Keratinocyte (primary cell): ENCODE measurements at regions not wholly inside any gene's neighbourhood (a gene's known extent, or its start where the extent isn't known, plus 50 kb on each side); places are given as distances from the start of the nearest gene placed in this dataset.
A peak's percentile ranks its signal among the peaks of the same experiment; 100 is the strongest.
"Not testable (repeated sequence)": the region's sequence is repeated elsewhere in the genome, so short reads cannot be mapped to it uniquely, and the experiment has no call there.

Experiments
- DNase-seq: peaks from one replicate; pipeline ENCODE4 v3.0.0-alpha.2; 2011; ENCODE audit warnings: low read depth, missing footprints, low spot score
- FAIRE-seq: peaks from 2 replicates; lab custom pipeline; 2011; peaks lifted over from hg19 to GRCh38; lab: Jason Lieb, UNC
- H2AFZ ChIP-seq: 2 replicates; pipeline ENCODE4 v1.6.0; 2012; ENCODE audit warnings: low read length, control low read depth, inconsistent platforms; ENCODE audit not compliant: control insufficient read depth
- H3K27ac ChIP-seq: 2 replicates; pipeline ENCODE4 v1.5.1; 2011; ENCODE audit warnings: low read length; ENCODE audit not compliant: control insufficient read depth, insufficient read depth
- H3K27me3 ChIP-seq: 3 replicates; pipeline ENCODE4 v1.6.0; 2011; ENCODE audit warnings: low read length; ENCODE audit not compliant: control insufficient read depth, insufficient read depth; ENCODE audit errors: extremely low read depth
- H3K36me3 ChIP-seq, 2 experiments: 2 replicates in 1 of 2; 3 replicates in 1 of 2; pipeline ENCODE4 v1.5.1; 2011; ENCODE audit warnings: low read length in 2 of 2, mild to moderate bottlenecking in 1 of 2; ENCODE audit not compliant: control insufficient read depth in 2 of 2, insufficient read depth in 2 of 2; ENCODE audit errors: extremely low read depth in 1 of 2
- H3K4me1 ChIP-seq: 3 replicates; pipeline ENCODE4 v1.5.1; 2011; ENCODE audit warnings: low read length; ENCODE audit not compliant: control insufficient read depth, insufficient read depth; ENCODE audit errors: extremely low read depth
- H3K4me2 ChIP-seq: 3 replicates; pipeline ENCODE4 v1.6.0; 2011; ENCODE audit warnings: low read depth, low read length; ENCODE audit not compliant: control insufficient read depth, insufficient read depth; ENCODE audit errors: extremely low read depth
- H3K4me3 ChIP-seq, 3 experiments: fragments of 200-600 bp in 1 of 3; sonication (generic) in 1 of 3; 2 replicates in 2 of 3; 3 replicates in 1 of 3; pipeline ENCODE4 v1.5.1; 2011 to 2016; ENCODE audit warnings: low read length in 3 of 3, mild to moderate bottlenecking in 3 of 3, control low read depth in 2 of 3, inconsistent platforms in 1 of 3, low read depth in 1 of 3, mixed read lengths in 1 of 3, mixed run types in 1 of 3, moderate library complexity in 1 of 3; ENCODE audit not compliant: control insufficient read depth in 2 of 3, insufficient read depth in 2 of 3; ENCODE audit errors: extremely low read depth in 1 of 3
- H3K79me2 ChIP-seq: 2 replicates; pipeline ENCODE4 v1.6.0; 2012; ENCODE audit warnings: low read length; ENCODE audit not compliant: control insufficient read depth, insufficient read depth
- H3K9ac ChIP-seq: 3 replicates; pipeline ENCODE4 v1.6.0; 2011; ENCODE audit warnings: low read length; ENCODE audit not compliant: control insufficient read depth, insufficient read depth; ENCODE audit errors: extremely low read depth
- H3K9me1 ChIP-seq: 3 replicates; pipeline ENCODE4 v1.6.0; 2011; ENCODE audit warnings: low read length; ENCODE audit not compliant: control insufficient read depth, insufficient read depth; ENCODE audit errors: extremely low read depth
- H3K9me3 ChIP-seq: 2 replicates; pipeline ENCODE4 v1.5.1; 2012; ENCODE audit warnings: low read depth, low read length; ENCODE audit not compliant: control insufficient read depth
- H4K20me1 ChIP-seq: 3 replicates; pipeline ENCODE4 v1.6.0; 2011; ENCODE audit warnings: low read length; ENCODE audit not compliant: control insufficient read depth, insufficient read depth; ENCODE audit errors: extremely low read depth
- EZH2 ChIP-seq: IDR thresholded peaks from one replicate; pipeline ENCODE4 v1.6.1; 2012; ENCODE audit warnings: inconsistent platforms, mild to moderate bottlenecking, low read length, moderate library complexity
- dilution Hi-C: fragments of 300-500 bp; cut with MboI; formaldehyde crosslinking; loops from one replicate; pipeline ENCODE4 v1.7.0; 2020; ENCODE audit warnings: low sequenced_read_pairs; ENCODE audit not compliant: extremely low pct_ligation_motif_present
- TF ChIP-seq, protein P1 (sequence below), 3 experiments: IDR thresholded peaks in 1 of 3; conservative IDR thresholded peaks in 1 of 3; optimal IDR thresholded peaks in 1 of 3; 2 replicates in 2 of 3; 3 replicates in 1 of 3; pipeline versions ENCODE3 to v1.5.1; 2011; ENCODE audit warnings: low read length in 3 of 3, mild to moderate bottlenecking in 3 of 3, moderate library complexity in 2 of 3, control low read depth in 1 of 3, inconsistent platforms in 1 of 3; ENCODE audit not compliant: insufficient read depth in 2 of 3; ENCODE audit errors: extremely low read depth in 1 of 3

DNA sequence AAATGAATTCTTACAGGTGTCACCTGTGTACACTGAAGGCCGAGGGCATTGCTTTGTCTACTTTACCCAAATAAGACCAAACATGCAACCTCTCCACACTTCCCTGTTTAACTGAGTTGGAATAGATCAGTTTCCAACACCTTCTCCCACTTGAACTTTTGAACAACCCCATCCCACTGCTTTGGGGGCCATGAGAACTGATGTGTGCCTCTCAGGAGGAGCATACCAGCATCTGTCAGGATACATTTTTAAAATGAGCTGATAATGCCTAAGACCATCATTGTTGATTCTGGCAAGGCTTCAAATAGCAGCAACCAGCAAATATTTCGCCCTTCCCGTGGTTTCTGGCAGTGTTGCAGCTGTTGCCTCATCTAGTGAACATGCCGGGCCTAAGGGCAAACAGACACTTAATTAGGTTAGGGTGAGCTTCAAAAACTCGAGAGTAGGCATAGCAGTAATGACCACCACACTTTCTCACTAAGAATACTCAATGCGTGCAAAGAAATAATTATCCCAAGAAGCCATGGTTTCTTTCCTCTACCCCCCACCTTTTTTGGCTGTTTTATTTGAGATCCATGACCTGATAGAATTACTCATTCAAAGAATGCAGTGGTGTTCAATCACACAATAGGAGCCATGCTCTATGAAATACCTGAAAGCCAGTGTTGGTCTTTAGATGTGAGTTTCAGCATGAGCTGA is 63.7 kb downstream of the MAP10 start:
- DNase-seq (peak; percentile 73), FAIRE-seq (peak; percentile 90)
- H3K27ac ChIP-seq, result peak overlapping the region; percentile 52
- no peaks in the 10 kb centered on the region for H3K9me3 ChIP-seq
- H3K4me1 ChIP-seq, result peaks cover 28% of the 10 kb centered on the region
- dilution Hi-C loops, result no loop called here
- TF ChIP-seq EZH2, result no peak
- TF ChIP-seq, protein P1, sequence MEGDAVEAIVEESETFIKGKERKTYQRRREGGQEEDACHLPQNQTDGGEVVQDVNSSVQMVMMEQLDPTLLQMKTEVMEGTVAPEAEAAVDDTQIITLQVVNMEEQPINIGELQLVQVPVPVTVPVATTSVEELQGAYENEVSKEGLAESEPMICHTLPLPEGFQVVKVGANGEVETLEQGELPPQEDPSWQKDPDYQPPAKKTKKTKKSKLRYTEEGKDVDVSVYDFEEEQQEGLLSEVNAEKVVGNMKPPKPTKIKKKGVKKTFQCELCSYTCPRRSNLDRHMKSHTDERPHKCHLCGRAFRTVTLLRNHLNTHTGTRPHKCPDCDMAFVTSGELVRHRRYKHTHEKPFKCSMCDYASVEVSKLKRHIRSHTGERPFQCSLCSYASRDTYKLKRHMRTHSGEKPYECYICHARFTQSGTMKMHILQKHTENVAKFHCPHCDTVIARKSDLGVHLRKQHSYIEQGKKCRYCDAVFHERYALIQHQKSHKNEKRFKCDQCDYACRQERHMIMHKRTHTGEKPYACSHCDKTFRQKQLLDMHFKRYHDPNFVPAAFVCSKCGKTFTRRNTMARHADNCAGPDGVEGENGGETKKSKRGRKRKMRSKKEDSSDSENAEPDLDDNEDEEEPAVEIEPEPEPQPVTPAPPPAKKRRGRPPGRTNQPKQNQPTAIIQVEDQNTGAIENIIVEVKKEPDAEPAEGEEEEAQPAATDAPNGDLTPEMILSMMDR (optimal IDR thresholded peaks at IDR 0.05 in 1 of 3, IDR thresholded peaks at IDR 0.05 in 1 of 3, conservative IDR thresholded peaks at IDR 0.05 in 1 of 3; ENCODE audit: extremely low read depth in 1 of 3, insufficient read depth in 2 of 3, low read length in 3 of 3), result no peak
- no peaks in the 10 kb centered on the region for H3K79me2 ChIP-seq
- no peak overlapping the region for H3K4me3 ChIP-seq
- H2AFZ ChIP-seq, result peak overlapping the region; percentile 0
- H3K36me3 ChIP-seq, result no peaks in the 10 kb centered on the region
- H3K27me3 ChIP-seq, result no peaks in the 10 kb centered on the region
- peak overlapping the region; percentile 57 for H3K4me2 ChIP-seq
- H4K20me1 ChIP-seq, result no peaks in the 10 kb centered on the region
- no peaks in the 10 kb centered on the region for H3K9me1 ChIP-seq
- peak overlapping the region; percentile 25 for H3K9ac ChIP-seq

DNA sequence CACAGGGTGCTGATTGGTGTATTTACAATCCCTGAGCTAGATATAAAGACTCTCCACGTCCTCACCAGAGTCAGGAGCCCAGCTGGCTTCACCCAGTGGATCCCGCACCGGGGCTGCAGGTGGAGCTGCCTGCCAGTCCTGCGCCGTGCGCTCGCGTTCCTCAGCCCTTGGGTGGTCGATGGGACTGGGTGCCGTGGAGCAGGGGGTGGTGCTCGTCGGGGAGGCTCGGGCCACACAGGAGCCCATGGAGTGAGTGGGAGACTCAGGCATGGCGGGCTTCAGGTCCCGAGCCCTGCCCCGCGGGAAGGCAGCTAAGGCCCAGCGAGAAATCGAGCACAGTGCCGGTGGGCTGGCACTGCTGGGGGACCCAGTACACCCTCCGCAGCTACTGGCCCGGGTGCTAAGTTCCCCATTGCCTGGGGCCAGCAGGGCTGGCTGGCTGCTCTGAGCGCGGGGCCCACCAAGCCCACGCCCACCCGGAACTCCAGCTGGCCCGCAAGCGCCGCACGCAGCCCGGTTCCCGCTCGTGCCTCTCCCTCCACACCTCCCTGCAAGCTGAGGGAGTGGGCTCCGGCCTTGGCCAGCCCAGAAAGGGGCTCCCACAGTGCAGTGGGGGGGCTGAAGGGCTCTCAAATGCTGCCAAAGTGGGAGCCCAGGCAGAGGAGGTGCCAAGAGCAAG is 66.2 kb downstream of the MAP10 start:
- H3K9me1 ChIP-seq, DNase-seq, H3K36me3 ChIP-seq, H3K79me2 ChIP-seq, H4K20me1 ChIP-seq, H3K4me2 ChIP-seq, H2AFZ ChIP-seq, H3K27ac ChIP-seq, dilution Hi-C loops, H3K27me3 ChIP-seq, FAIRE-seq, H3K9ac ChIP-seq, H3K9me3 ChIP-seq, H3K4me3 ChIP-seq: not testable (repeated sequence)
- peaks cover 31% of the 10 kb centered on the region for H3K4me1 ChIP-seq
